ENCODE measurements at regions not wholly inside any gene's neighbourhood (a gene's known extent, or its start where the extent isn't known, plus 50 kb on each side); places are given as distances from the start of the nearest gene placed in this dataset.

- Histone ChIP-seq H3K27me3 (ENCODE audit: control insufficient read depth in 2 of 2, insufficient read depth in 2 of 2, low read length in 2 of 2) (no peaks in the 10 kb centered on the region), H3K9me3 (ENCODE audit: control insufficient read depth in 2 of 3, low read length in 3 of 3) (no peaks in the 10 kb centered on the region), H3K4me1 (ENCODE audit: control insufficient read depth in 2 of 2, insufficient read depth in 2 of 2, low read length in 2 of 2) (no peaks in the 10 kb centered on the region), H3K4me3 (ENCODE audit: low read length) (no peak overlapping the region), H3K36me3 (ENCODE audit: control insufficient read depth in 2 of 3, insufficient read depth in 3 of 3, low read length in 3 of 3) (no peaks in the 10 kb centered on the region), H3K27ac (ENCODE audit: low read depth, low read length) (no peak overlapping the region)
- ChIA-PET POLR2A (no interaction called here), CTCF (no interaction called here)
- Mint-ChIP-seq H3K4me3 (no peak overlapping the region), H3K27me3 (no peaks in the 10 kb centered on the region), H3K9me3 (peaks cover 3 to 34% (median 13%) of the 10 kb centered on the region in 11 donors), H3K4me1 (no peaks in the 10 kb centered on the region), H3K27ac (no peak overlapping the region), H3K36me3 (peaks cover 0 to 5% (median 0%) of the 10 kb centered on the region in 5 donors)
- DNase-seq, result no peak
- intact Hi-C loops (cut with micrococcal nuclease), result no loop called here
- ATAC-seq, result no peak
These were observed 475.9 kb upstream of the HTR2A start for GRCh38 chr13:47372751-47373150.

GRCh38 chr13:47351798-47352197 is 454.9 kb upstream of the HTR2A start:
- intact Hi-C loops (cut with micrococcal nuclease), result no loop called here
- Histone ChIP-seq H3K4me1 (ENCODE audit: control insufficient read depth in 2 of 2, insufficient read depth in 2 of 2, low read length in 2 of 2) (no peaks in the 10 kb centered on the region), H3K9me3 (ENCODE audit: control insufficient read depth in 2 of 3, low read length in 3 of 3) (no peaks in the 10 kb centered on the region), H3K27me3 (ENCODE audit: control insufficient read depth in 2 of 2, insufficient read depth in 2 of 2, low read length in 2 of 2) (peaks cover 0 to 3% of the 10 kb centered on the region in 2 donors), H3K27ac (ENCODE audit: low read depth, low read length) (no peak overlapping the region), H3K4me3 (ENCODE audit: low read length) (no peak overlapping the region), H3K36me3 (ENCODE audit: control insufficient read depth in 2 of 3, insufficient read depth in 3 of 3, low read length in 3 of 3) (no peaks in the 10 kb centered on the region)
- peaks cover 0 to 16% (median 5%) of the 10 kb centered on the region in 11 donors for H3K9me3 Mint-ChIP-seq
- H3K27me3 Mint-ChIP-seq, result no peaks in the 10 kb centered on the region
- DNase-seq (no peak), ATAC-seq (no peak)
- CTCF ChIA-PET, result no interaction called here
- H3K27ac Mint-ChIP-seq, result no peak overlapping the region
- no peaks in the 10 kb centered on the region for H3K36me3 Mint-ChIP-seq
- POLR2A ChIA-PET, result no interaction called here
- H3K4me1 Mint-ChIP-seq, result no peaks in the 10 kb centered on the region
- H3K4me3 Mint-ChIP-seq, result no peak overlapping the region

GRCh38 chr13:47350334-47351124 is 453.7 kb upstream of the HTR2A start:
- Mint-ChIP-seq H3K4me1 (no peaks in the 10 kb centered on the region), H3K36me3 (no peaks in the 10 kb centered on the region), H3K9me3 (peaks cover 0 to 7% (median 1%) of the 10 kb centered on the region in 11 donors), H3K27ac (no peak overlapping the region), H3K27me3 (no peaks in the 10 kb centered on the region), H3K4me3 (no peak overlapping the region)
- CTCF ChIA-PET, result no interaction called here
- intact Hi-C loops (cut with micrococcal nuclease), result no loop called here
- Histone ChIP-seq H3K4me1 (ENCODE audit: control insufficient read depth in 2 of 2, insufficient read depth in 2 of 2, low read length in 2 of 2) (no peaks in the 10 kb centered on the region), H3K9me3 (ENCODE audit: control insufficient read depth in 2 of 3, low read length in 3 of 3) (no peaks in the 10 kb centered on the region), H3K4me3 (ENCODE audit: low read length) (no peak overlapping the region), H3K27me3 (ENCODE audit: control insufficient read depth in 2 of 2, insufficient read depth in 2 of 2, low read length in 2 of 2) (peaks cover 0 to 3% of the 10 kb centered on the region in 2 donors), H3K36me3 (ENCODE audit: control insufficient read depth in 2 of 3, insufficient read depth in 3 of 3, low read length in 3 of 3) (no peaks in the 10 kb centered on the region), H3K27ac (ENCODE audit: low read depth, low read length) (no peak overlapping the region)
- ATAC-seq (no peak), DNase-seq (no peak)
- POLR2A ChIA-PET, result no interaction called here

GRCh38 chr13:47349211-47349610 is 452.4 kb upstream of the HTR2A start:
- Histone ChIP-seq H3K27ac (ENCODE audit: low read depth, low read length) (no peak overlapping the region), H3K36me3 (ENCODE audit: control insufficient read depth in 2 of 3, insufficient read depth in 3 of 3, low read length in 3 of 3) (no peaks in the 10 kb centered on the region), H3K4me1 (ENCODE audit: control insufficient read depth in 2 of 2, insufficient read depth in 2 of 2, low read length in 2 of 2) (no peaks in the 10 kb centered on the region), H3K9me3 (ENCODE audit: control insufficient read depth in 2 of 3, low read length in 3 of 3) (no peaks in the 10 kb centered on the region), H3K27me3 (ENCODE audit: control insufficient read depth in 2 of 2, insufficient read depth in 2 of 2, low read length in 2 of 2) (peaks cover 0 to 3% of the 10 kb centered on the region in 2 donors), H3K4me3 (ENCODE audit: low read length) (no peak overlapping the region)
- H3K9me3 Mint-ChIP-seq, result peaks cover 0 to 13% (median 4%) of the 10 kb centered on the region in 11 donors
- no peaks in the 10 kb centered on the region for H3K4me1 Mint-ChIP-seq
- no peaks in the 10 kb centered on the region for H3K36me3 Mint-ChIP-seq
- CTCF ChIA-PET, result no interaction called here
- H3K27ac Mint-ChIP-seq, result no peak overlapping the region
- DNase-seq (no peak), ATAC-seq (no peak)
- H3K27me3 Mint-ChIP-seq, result no peaks in the 10 kb centered on the region
- no peak overlapping the region for H3K4me3 Mint-ChIP-seq
- intact Hi-C loops (cut with micrococcal nuclease), result no loop called here
- POLR2A ChIA-PET, result no interaction called here

- DNase-seq (no peak), ATAC-seq (no peak)
- Mint-ChIP-seq H3K4me3 (no peak overlapping the region), H3K27ac (no peak overlapping the region), H3K36me3 (no peaks in the 10 kb centered on the region), H3K9me3 (peaks cover 2 to 16% (median 5%) of the 10 kb centered on the region in 11 donors), H3K4me1 (no peaks in the 10 kb centered on the region), H3K27me3 (peaks cover 0 to 6% (median 4%) of the 10 kb centered on the region in 5 donors)
- POLR2A ChIA-PET, result no interaction called here
- Histone ChIP-seq H3K4me1 (ENCODE audit: control insufficient read depth in 2 of 2, insufficient read depth in 2 of 2, low read length in 2 of 2) (no peaks in the 10 kb centered on the region), H3K4me3 (ENCODE audit: low read length) (no peak overlapping the region), H3K27me3 (ENCODE audit: control insufficient read depth in 2 of 2, insufficient read depth in 2 of 2, low read length in 2 of 2) (no peaks in the 10 kb centered on the region), H3K9me3 (ENCODE audit: control insufficient read depth in 2 of 3, low read length in 3 of 3) (no peaks in the 10 kb centered on the region), H3K27ac (ENCODE audit: low read depth, low read length) (no peak overlapping the region), H3K36me3 (ENCODE audit: control insufficient read depth in 2 of 3, insufficient read depth in 3 of 3, low read length in 3 of 3) (no peaks in the 10 kb centered on the region)
- intact Hi-C loops (cut with micrococcal nuclease), result no loop called here
- CTCF ChIA-PET, result no interaction called here
These were observed 441.1 kb upstream of the HTR2A start for GRCh38 chr13:47337781-47338507.

GRCh38 chr13:47334173-47334572 is 437.3 kb upstream of the HTR2A start:
- H3K4me3 Mint-ChIP-seq, result no peak overlapping the region
- no peaks in the 10 kb centered on the region for H3K4me1 Mint-ChIP-seq
- no peak overlapping the region for H3K27ac ChIP-seq (ENCODE audit: low read depth, low read length)
- ChIA-PET POLR2A (no interaction called here), CTCF (no interaction called here)
- H3K9me3 Mint-ChIP-seq, result peaks cover 0 to 4% (median 0%) of the 10 kb centered on the region in 11 donors
- H3K27me3 ChIP-seq (ENCODE audit: control insufficient read depth in 2 of 2, insufficient read depth in 2 of 2, low read length in 2 of 2), result no peaks in the 10 kb centered on the region
- no peaks in the 10 kb centered on the region for H3K36me3 ChIP-seq (ENCODE audit: control insufficient read depth in 2 of 3, insufficient read depth in 3 of 3, low read length in 3 of 3)
- H3K27ac Mint-ChIP-seq, result no peak overlapping the region
- H3K36me3 Mint-ChIP-seq, result no peaks in the 10 kb centered on the region
- H3K27me3 Mint-ChIP-seq, result peaks cover 0 to 13% (median 7%) of the 10 kb centered on the region in 5 donors
- no peak overlapping the region for H3K4me3 ChIP-seq (ENCODE audit: low read length)
- intact Hi-C loops (cut with micrococcal nuclease), result no loop called here
- ATAC-seq, result no peak
- no peak for DNase-seq
- no peaks in the 10 kb centered on the region for H3K9me3 ChIP-seq (ENCODE audit: control insufficient read depth in 2 of 3, low read length in 3 of 3)
- H3K4me1 ChIP-seq (ENCODE audit: control insufficient read depth in 2 of 2, insufficient read depth in 2 of 2, low read length in 2 of 2), result no peaks in the 10 kb centered on the region

GRCh38 chr13:47332149-47332548 is 435.3 kb upstream of the HTR2A start:
- H3K4me1 Mint-ChIP-seq, result no peaks in the 10 kb centered on the region
- Histone ChIP-seq H3K27ac (ENCODE audit: low read depth, low read length) (no peak overlapping the region), H3K36me3 (ENCODE audit: control insufficient read depth in 2 of 3, insufficient read depth in 3 of 3, low read length in 3 of 3) (no peaks in the 10 kb centered on the region), H3K4me3 (ENCODE audit: low read length) (no peak overlapping the region), H3K9me3 (ENCODE audit: control insufficient read depth in 2 of 3, low read length in 3 of 3) (no peaks in the 10 kb centered on the region), H3K27me3 (ENCODE audit: control insufficient read depth in 2 of 2, insufficient read depth in 2 of 2, low read length in 2 of 2) (no peaks in the 10 kb centered on the region), H3K4me1 (ENCODE audit: control insufficient read depth in 2 of 2, insufficient read depth in 2 of 2, low read length in 2 of 2) (no peaks in the 10 kb centered on the region)
- POLR2A ChIA-PET, result no interaction called here
- ATAC-seq (no peak), DNase-seq (no peak)
- H3K27ac Mint-ChIP-seq, result no peak overlapping the region
- no peaks in the 10 kb centered on the region for H3K36me3 Mint-ChIP-seq
- intact Hi-C loops (cut with micrococcal nuclease), result no loop called here
- CTCF ChIA-PET, result no interaction called here
- peaks cover 0 to 13% (median 7%) of the 10 kb centered on the region in 5 donors for H3K27me3 Mint-ChIP-seq
- peaks cover 0 to 5% (median 0%) of the 10 kb centered on the region in 11 donors for H3K9me3 Mint-ChIP-seq
- no peak overlapping the region for H3K4me3 Mint-ChIP-seq

Data from naive thymus-derived CD4-positive, alpha-beta T cell (primary cell).